ENCODE measurements at regions not wholly inside any gene's neighbourhood (a gene's known extent, or its start where the extent isn't known, plus 50 kb on each side); places are given as distances from the start of the nearest gene placed in this dataset.

DNA sequence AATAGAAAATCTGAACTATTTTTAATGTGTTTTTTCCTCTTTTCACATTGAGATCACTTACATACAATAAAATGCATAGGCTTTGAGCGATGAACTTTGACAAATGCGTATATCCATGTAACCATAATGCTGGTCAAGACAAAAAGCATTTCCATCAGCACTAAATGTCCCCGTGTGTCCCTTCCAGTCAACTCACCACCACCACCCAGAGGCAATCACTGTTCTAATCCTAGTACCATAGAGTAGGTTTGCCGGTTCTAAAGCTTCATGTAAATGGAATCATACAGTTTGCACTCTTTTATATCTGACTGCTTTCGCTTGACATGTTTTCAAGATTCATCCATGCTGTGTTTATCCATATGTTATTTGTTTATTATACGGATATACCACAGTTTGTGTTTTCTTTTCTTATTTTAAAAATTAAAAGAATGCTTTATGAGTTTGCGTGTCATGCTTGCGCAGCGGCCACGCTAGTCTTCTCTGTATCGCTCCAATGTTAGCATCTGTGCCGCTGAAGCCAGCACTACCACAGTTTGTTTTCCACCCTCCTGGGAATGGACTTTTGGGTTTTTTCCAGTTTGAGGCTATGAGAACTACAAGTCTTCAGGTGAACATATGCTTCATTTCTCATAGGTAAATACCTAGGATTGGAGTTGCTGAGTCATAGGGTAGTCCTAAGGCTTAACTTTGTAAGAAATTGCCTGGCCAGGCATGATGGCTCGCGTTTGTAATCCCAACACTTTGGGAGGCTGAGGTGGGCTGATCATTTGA lies 197.5 kb upstream of the CHAC2 start:
- Histone ChIP-seq H3K9ac (ENCODE audit: control insufficient read depth, extremely low read depth, insufficient read depth, low read length) (no peak overlapping the region), H3K27me3 (ENCODE audit: control insufficient read depth, extremely low read depth, insufficient read depth, low read length) (no peaks in the 10 kb centered on the region), H3K9me3 (ENCODE audit: control insufficient read depth, low read depth, low read length) (no peaks in the 10 kb centered on the region), H3K4me2 (ENCODE audit: control insufficient read depth, extremely low read depth, insufficient read depth, low read depth, low read length) (no peak overlapping the region), H3K4me1 (ENCODE audit: control insufficient read depth, extremely low read depth, insufficient read depth, low read length) (no peaks in the 10 kb centered on the region), H3K36me3 (ENCODE audit: control insufficient read depth in 2 of 2, extremely low read depth in 1 of 2, insufficient read depth in 2 of 2, low read length in 2 of 2) (no peaks in the 10 kb centered on the region), H3K4me3 (ENCODE audit: control insufficient read depth in 2 of 3, extremely low read depth in 1 of 3, insufficient read depth in 2 of 3, low read depth in 1 of 3, low read length in 3 of 3) (no peak overlapping the region), H3K79me2 (ENCODE audit: control insufficient read depth, insufficient read depth, low read length) (no peaks in the 10 kb centered on the region), H3K9me1 (ENCODE audit: control insufficient read depth, extremely low read depth, insufficient read depth, low read length) (no peaks in the 10 kb centered on the region), H3K27ac (ENCODE audit: control insufficient read depth, insufficient read depth, low read length) (no peak overlapping the region), H2AFZ (ENCODE audit: control insufficient read depth, low read length) (no peak overlapping the region), H4K20me1 (ENCODE audit: control insufficient read depth, extremely low read depth, insufficient read depth, low read length) (no peaks in the 10 kb centered on the region)
- FAIRE-seq = no peak
- DNase-seq (ENCODE audit: low read depth, low spot score) = no peak
- dilution Hi-C loops (cut with MboI; ENCODE audit: extremely low pct_ligation_motif_present, low sequenced_read_pairs) = no loop called here
- TF ChIP-seq EZH2 (IDR thresholded peaks at IDR 0.05; ENCODE audit: low read length) = no peak
- TF ChIP-seq, protein P1, sequence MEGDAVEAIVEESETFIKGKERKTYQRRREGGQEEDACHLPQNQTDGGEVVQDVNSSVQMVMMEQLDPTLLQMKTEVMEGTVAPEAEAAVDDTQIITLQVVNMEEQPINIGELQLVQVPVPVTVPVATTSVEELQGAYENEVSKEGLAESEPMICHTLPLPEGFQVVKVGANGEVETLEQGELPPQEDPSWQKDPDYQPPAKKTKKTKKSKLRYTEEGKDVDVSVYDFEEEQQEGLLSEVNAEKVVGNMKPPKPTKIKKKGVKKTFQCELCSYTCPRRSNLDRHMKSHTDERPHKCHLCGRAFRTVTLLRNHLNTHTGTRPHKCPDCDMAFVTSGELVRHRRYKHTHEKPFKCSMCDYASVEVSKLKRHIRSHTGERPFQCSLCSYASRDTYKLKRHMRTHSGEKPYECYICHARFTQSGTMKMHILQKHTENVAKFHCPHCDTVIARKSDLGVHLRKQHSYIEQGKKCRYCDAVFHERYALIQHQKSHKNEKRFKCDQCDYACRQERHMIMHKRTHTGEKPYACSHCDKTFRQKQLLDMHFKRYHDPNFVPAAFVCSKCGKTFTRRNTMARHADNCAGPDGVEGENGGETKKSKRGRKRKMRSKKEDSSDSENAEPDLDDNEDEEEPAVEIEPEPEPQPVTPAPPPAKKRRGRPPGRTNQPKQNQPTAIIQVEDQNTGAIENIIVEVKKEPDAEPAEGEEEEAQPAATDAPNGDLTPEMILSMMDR (optimal IDR thresholded peaks at IDR 0.05 in 1 of 3, IDR thresholded peaks at IDR 0.05 in 1 of 3, conservative IDR thresholded peaks at IDR 0.05 in 1 of 3; ENCODE audit: extremely low read depth in 1 of 3, insufficient read depth in 2 of 3, low read length in 3 of 3) = peak in 1 of 3 experiments; percentile 22

- H3K9me1 ChIP-seq (ENCODE audit: control insufficient read depth, extremely low read depth, insufficient read depth, low read length) = no peaks in the 10 kb centered on the region
- no peaks in the 10 kb centered on the region for H3K27me3 ChIP-seq (ENCODE audit: control insufficient read depth, extremely low read depth, insufficient read depth, low read length)
- no peaks in the 10 kb centered on the region for H3K9me3 ChIP-seq (ENCODE audit: control insufficient read depth, low read depth, low read length)
- no peak overlapping the region for H3K27ac ChIP-seq (ENCODE audit: control insufficient read depth, insufficient read depth, low read length)
- H3K36me3 ChIP-seq (ENCODE audit: control insufficient read depth in 2 of 2, extremely low read depth in 1 of 2, insufficient read depth in 2 of 2, low read length in 2 of 2) = no peaks in the 10 kb centered on the region
- dilution Hi-C loops (cut with MboI; ENCODE audit: extremely low pct_ligation_motif_present, low sequenced_read_pairs) = no loop called here
- peak overlapping the region; percentile 68 for H2AFZ ChIP-seq (ENCODE audit: control insufficient read depth, low read length)
- no peak overlapping the region for H3K9ac ChIP-seq (ENCODE audit: control insufficient read depth, extremely low read depth, insufficient read depth, low read length)
- no peak for TF ChIP-seq EZH2 (IDR thresholded peaks at IDR 0.05; ENCODE audit: low read length)
- TF ChIP-seq, protein P1 (optimal IDR thresholded peaks at IDR 0.05 in 1 of 3, IDR thresholded peaks at IDR 0.05 in 1 of 3, conservative IDR thresholded peaks at IDR 0.05 in 1 of 3; ENCODE audit: extremely low read depth in 1 of 3, insufficient read depth in 2 of 3, low read length in 3 of 3) = no peak
- no peaks in the 10 kb centered on the region for H4K20me1 ChIP-seq (ENCODE audit: control insufficient read depth, extremely low read depth, insufficient read depth, low read length)
- FAIRE-seq (no peak), DNase-seq (ENCODE audit: low read depth, low spot score) (no peak)
- H3K4me3 ChIP-seq (ENCODE audit: control insufficient read depth in 2 of 3, extremely low read depth in 1 of 3, insufficient read depth in 2 of 3, low read depth in 1 of 3, low read length in 3 of 3) = no peak overlapping the region
- H3K79me2 ChIP-seq (ENCODE audit: control insufficient read depth, insufficient read depth, low read length) = no peaks in the 10 kb centered on the region
- no peak overlapping the region for H3K4me2 ChIP-seq (ENCODE audit: control insufficient read depth, extremely low read depth, insufficient read depth, low read depth, low read length)
- H3K4me1 ChIP-seq (ENCODE audit: control insufficient read depth, extremely low read depth, insufficient read depth, low read length) = no peaks in the 10 kb centered on the region
These were observed 199.1 kb upstream of the CHAC2 start for GRCh38 chr2:53568469-53568868.
